ENCODE measurements at regions not wholly inside any gene's neighbourhood (a gene's known extent, or its start where the extent isn't known, plus 50 kb on each side); places are given as distances from the start of the nearest gene placed in this dataset.
"Not testable (repeated sequence)": the region's sequence is repeated elsewhere in the genome, so short reads cannot be mapped to it uniquely, and the experiment has no call there.

DNA sequence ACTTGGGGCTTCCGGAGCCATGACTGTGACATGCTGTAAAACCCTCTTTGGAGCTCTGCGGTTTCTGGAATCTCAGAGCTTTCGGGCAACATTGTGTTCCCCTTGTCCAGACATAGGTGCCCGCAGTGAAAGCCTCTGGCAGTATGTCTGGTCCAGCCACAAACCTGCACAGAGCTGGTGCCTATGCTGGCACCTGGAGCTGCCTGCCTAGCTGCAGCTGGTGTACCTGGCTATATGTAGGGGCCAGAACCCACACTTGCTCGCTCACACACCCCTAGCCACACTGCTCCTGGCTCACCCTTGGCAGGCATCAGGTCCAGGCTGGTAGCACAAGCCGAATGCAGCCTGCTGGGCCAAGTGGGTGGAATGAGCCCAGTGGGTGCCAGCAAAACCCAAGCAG is 861.1 kb downstream of the FLRT2 start:
- H3K4me1 Mint-ChIP-seq (ENCODE audit: low read depth): no peaks in the 10 kb centered on the region
- H3K27me3 Mint-ChIP-seq: no peaks in the 10 kb centered on the region
- H3K4me3 Mint-ChIP-seq: no peak overlapping the region
- H3K9me3 Mint-ChIP-seq (ENCODE audit: low read depth): no peaks in the 10 kb centered on the region
- H3K36me3 Mint-ChIP-seq: no peaks in the 10 kb centered on the region
- H3K27ac Mint-ChIP-seq: no peak overlapping the region

DNA sequence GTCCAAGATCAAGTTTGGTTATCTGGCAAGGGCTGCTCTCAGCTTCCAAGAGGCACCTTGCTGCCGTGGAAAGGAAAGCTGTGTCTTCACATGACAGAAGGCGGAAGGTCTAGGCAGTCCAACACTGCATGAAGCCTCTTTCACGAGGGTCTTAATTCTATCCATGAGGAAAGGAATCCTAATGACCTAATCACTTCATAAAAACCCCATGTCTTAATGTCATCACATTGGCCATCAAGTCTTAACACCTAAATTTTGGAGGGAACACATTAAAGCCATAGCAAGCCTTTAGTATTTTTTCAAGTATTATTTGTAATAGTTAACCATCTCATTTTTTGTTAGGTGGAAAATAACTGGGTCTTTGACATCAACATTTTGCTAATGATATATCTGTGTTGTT is 858.3 kb downstream of the FLRT2 start:
- Mint-ChIP-seq H3K4me1 (ENCODE audit: low read depth) (no peaks in the 10 kb centered on the region), H3K27ac (no peak overlapping the region), H3K9me3 (ENCODE audit: low read depth) (no peaks in the 10 kb centered on the region), H3K36me3 (no peaks in the 10 kb centered on the region), H3K4me3 (no peak overlapping the region), H3K27me3 (no peaks in the 10 kb centered on the region)

GRCh38 chr14:86373886-86374285 is 843.9 kb downstream of the FLRT2 start:
- Mint-ChIP-seq H3K4me1 (ENCODE audit: low read depth) (no peaks in the 10 kb centered on the region), H3K4me3 (no peak overlapping the region), H3K9me3 (ENCODE audit: low read depth) (no peaks in the 10 kb centered on the region), H3K27me3 (no peaks in the 10 kb centered on the region), H3K36me3 (no peaks in the 10 kb centered on the region), H3K27ac (no peak overlapping the region)

- no peak overlapping the region for H3K4me3 Mint-ChIP-seq
- H3K9me3 Mint-ChIP-seq (ENCODE audit: low read depth): no peaks in the 10 kb centered on the region
- H3K4me1 Mint-ChIP-seq (ENCODE audit: low read depth): no peaks in the 10 kb centered on the region
- H3K27ac Mint-ChIP-seq: no peak overlapping the region
- no peaks in the 10 kb centered on the region for H3K36me3 Mint-ChIP-seq
- H3K27me3 Mint-ChIP-seq: no peaks in the 10 kb centered on the region
Observed at GRCh38 chr14:86372402-86372801, 842.5 kb downstream of the FLRT2 start.

GRCh38 chr14:86364634-86365033 is 834.7 kb downstream of the FLRT2 start:
- H3K9me3 Mint-ChIP-seq (ENCODE audit: low read depth): peaks cover 3% of the 10 kb centered on the region
- H3K27ac Mint-ChIP-seq: no peak overlapping the region
- H3K4me3 Mint-ChIP-seq: no peak overlapping the region
- H3K4me1 Mint-ChIP-seq (ENCODE audit: low read depth): no peaks in the 10 kb centered on the region
- H3K36me3 Mint-ChIP-seq: no peaks in the 10 kb centered on the region
- H3K27me3 Mint-ChIP-seq: no peaks in the 10 kb centered on the region

DNA sequence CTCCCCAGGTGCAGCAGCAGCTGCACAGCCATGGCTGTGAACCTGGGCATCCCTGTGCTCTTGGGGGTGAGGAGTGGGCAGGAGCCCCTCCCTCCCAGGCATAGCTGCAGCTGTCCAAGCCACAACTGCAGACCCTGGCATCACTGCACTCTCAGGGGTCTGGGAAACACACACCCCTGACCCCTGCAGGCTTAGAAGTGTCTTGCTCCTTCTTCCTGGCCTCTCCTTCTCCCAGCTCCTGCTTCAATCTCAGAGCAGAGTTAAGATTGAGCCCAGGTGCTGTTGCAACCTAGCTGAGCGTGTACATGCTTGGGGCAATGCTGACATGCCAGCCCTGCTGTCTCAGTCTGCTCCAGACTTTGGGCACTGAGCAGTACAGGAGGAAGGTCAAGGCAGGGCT is 833.6 kb downstream of the FLRT2 start:
- H3K27me3 Mint-ChIP-seq: no peaks in the 10 kb centered on the region
- H3K4me1 Mint-ChIP-seq (ENCODE audit: low read depth): no peaks in the 10 kb centered on the region
- H3K36me3 Mint-ChIP-seq: no peaks in the 10 kb centered on the region
- no peak overlapping the region for H3K4me3 Mint-ChIP-seq
- H3K27ac Mint-ChIP-seq: no peak overlapping the region
- peaks cover 3% of the 10 kb centered on the region for H3K9me3 Mint-ChIP-seq (ENCODE audit: low read depth)

DNA sequence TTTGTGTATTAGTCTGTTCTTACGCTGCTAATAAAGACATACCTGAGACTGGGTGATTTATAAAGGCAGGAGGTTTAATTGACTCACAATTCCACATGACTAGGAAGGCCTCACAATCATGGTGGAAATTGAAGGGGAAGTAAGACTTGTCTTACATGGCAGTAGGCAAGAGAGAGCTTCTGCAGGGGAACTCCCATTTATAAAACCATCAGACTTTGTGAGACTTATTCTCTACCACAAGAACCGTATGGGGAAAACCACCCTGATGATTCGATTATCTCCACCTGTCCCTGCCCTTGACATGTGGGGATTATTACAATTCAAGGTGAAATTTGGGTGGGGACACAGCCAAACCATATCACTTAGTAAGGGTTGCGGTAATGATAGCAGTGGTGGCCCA is 833.1 kb downstream of the FLRT2 start:
- H3K9me3 Mint-ChIP-seq (ENCODE audit: low read depth): peaks cover 3% of the 10 kb centered on the region
- no peaks in the 10 kb centered on the region for H3K36me3 Mint-ChIP-seq
- H3K4me1 Mint-ChIP-seq (ENCODE audit: low read depth): no peaks in the 10 kb centered on the region
- H3K27me3 Mint-ChIP-seq: no peaks in the 10 kb centered on the region
- no peak overlapping the region for H3K27ac Mint-ChIP-seq
- no peak overlapping the region for H3K4me3 Mint-ChIP-seq

DNA sequence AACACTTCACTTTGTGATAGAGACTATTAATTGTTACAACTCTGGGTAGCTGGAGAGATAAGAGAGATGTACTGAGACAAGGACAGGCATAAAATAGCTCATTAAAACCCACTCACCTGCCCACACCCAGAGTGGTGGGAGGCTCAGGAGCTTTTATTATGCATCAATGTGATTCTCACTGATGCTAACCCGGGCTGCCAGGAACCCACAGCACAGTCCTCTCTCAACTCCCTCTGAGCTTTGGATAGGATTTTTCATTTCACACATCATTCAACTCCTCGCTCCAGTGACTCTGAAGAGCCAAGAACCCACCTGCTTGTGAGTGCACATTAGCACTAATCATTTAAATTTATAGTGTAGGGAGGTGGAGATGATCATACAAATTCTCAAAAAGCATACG is 827.9 kb downstream of the FLRT2 start:
- Mint-ChIP-seq H3K9me3 (ENCODE audit: low read depth) (peaks cover 4% of the 10 kb centered on the region), H3K27ac (no peak overlapping the region), H3K27me3 (no peaks in the 10 kb centered on the region), H3K36me3 (no peaks in the 10 kb centered on the region), H3K4me3 (no peak overlapping the region), H3K4me1 (ENCODE audit: low read depth) (no peaks in the 10 kb centered on the region)

GRCh38 chr14:86357119-86357518 is 827.2 kb downstream of the FLRT2 start:
- no peaks in the 10 kb centered on the region for H3K4me1 Mint-ChIP-seq (ENCODE audit: low read depth)
- H3K36me3 Mint-ChIP-seq: no peaks in the 10 kb centered on the region
- H3K4me3 Mint-ChIP-seq: no peak overlapping the region
- no peak overlapping the region for H3K27ac Mint-ChIP-seq
- H3K9me3 Mint-ChIP-seq (ENCODE audit: low read depth): peaks cover 4% of the 10 kb centered on the region
- H3K27me3 Mint-ChIP-seq: no peaks in the 10 kb centered on the region

DNA sequence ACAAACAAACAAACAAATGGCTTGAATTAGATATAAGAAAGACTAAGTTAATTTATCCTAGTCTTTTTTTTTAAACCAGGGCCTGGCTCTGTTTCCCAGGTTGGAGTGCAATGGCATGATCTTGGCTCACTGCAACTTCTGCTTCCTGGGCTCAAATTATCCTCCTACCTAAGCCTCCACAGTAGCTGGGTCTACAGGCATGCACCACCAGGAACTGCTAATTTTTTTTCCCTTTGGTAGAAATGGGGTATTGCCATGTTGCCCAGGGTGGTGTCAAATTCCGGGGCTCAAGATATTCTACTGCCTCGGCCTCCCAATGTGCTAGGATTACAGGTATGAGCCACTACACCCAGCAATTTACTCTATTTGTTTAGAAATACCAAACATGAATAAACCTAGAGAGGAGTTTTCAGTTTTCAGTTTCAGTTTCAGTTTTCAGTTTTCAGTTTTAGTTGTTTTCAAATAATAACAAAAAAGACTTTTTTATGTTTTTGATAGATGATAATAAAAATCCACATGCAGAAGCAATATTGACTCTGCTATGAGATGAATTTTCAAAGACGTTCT is 817.0 kb downstream of the FLRT2 start:
- Mint-ChIP-seq H3K4me3 (no peak overlapping the region), H3K27ac (no peak overlapping the region)

GRCh38 chr14:86334355-86334754 is 804.4 kb downstream of the FLRT2 start:
- Mint-ChIP-seq H3K27me3 (no peaks in the 10 kb centered on the region), H3K27ac (no peak overlapping the region), H3K36me3 (no peaks in the 10 kb centered on the region), H3K4me1 (ENCODE audit: low read depth) (no peaks in the 10 kb centered on the region), H3K9me3 (ENCODE audit: low read depth) (peaks cover 7% of the 10 kb centered on the region), H3K4me3 (no peak overlapping the region)

More for the DNA sequence above, 817.0 kb downstream of the FLRT2 start:
- Mint-ChIP-seq H3K9me3 (ENCODE audit: low read depth) (no peaks in the 10 kb centered on the region), H3K4me1 (ENCODE audit: low read depth) (no peaks in the 10 kb centered on the region), H3K27me3 (no peaks in the 10 kb centered on the region), H3K36me3 (no peaks in the 10 kb centered on the region)

DNA sequence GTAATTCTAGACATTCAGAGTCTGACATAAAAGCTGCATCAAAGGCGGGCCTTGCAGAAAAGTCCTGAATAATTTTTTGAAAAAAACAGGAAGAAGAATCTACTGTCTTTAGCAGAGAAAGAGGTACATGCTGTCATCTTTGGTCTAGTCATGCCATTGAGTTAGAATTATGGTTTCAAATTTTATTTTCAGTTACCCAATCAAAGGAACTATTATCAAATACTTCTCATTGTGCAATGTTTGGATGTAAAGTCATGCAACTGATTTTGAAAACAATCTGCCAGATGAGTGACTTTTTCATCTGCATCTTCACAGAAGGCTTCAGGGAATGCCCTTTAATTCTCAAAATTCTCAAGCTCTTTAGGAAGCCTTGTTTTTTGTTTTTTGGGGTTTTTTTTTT is 803.5 kb downstream of the FLRT2 start:
- H3K36me3 Mint-ChIP-seq: no peaks in the 10 kb centered on the region
- H3K27ac Mint-ChIP-seq: no peak overlapping the region
- H3K27me3 Mint-ChIP-seq: no peaks in the 10 kb centered on the region
- no peak overlapping the region for H3K4me3 Mint-ChIP-seq
- peaks cover 7% of the 10 kb centered on the region for H3K9me3 Mint-ChIP-seq (ENCODE audit: low read depth)
- H3K4me1 Mint-ChIP-seq (ENCODE audit: low read depth): no peaks in the 10 kb centered on the region

DNA sequence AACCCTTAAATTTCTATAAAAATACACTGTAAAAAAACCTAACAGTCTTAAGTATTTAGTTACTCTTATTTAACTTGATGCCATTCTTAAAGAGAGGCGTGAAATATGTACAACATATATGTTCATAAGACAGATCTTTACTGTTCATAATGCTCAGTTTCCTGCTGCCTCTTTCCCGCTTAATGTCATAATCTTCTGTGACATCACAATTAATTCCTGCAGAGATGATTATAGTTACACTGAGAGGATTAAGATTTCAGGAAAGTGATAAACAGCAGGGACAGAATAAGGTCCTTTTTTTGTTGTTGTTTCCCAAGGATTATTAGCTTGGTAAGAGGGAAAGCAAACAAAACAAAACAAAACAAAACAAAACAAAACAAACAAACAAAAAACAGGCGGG is 801.4 kb downstream of the FLRT2 start:
- Mint-ChIP-seq H3K4me1 (ENCODE audit: low read depth) (no peaks in the 10 kb centered on the region), H3K27ac (no peak overlapping the region), H3K27me3 (no peaks in the 10 kb centered on the region), H3K36me3 (no peaks in the 10 kb centered on the region), H3K4me3 (no peak overlapping the region), H3K9me3 (ENCODE audit: low read depth) (peaks cover 7% of the 10 kb centered on the region)

DNA sequence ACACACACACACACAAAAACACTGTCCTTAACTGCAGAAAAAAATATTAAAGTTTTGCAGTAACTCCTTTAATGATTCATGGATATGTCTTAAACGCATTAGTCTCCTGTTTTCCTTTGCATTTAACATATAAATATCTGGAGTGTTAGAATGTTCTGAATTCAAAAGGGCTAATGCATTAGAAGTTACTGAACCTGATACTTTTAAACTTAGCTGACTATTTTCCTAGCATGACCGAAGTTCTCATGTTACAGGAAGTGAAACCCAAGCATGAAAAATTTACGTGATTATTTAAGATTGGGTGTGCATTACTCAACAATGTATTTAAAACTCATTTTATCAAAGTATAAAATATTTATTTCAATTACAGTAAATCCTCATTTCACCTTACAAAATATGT is 791.2 kb downstream of the FLRT2 start:
- H3K9me3 Mint-ChIP-seq (ENCODE audit: low read depth): peaks cover 4% of the 10 kb centered on the region
- H3K27me3 Mint-ChIP-seq: no peaks in the 10 kb centered on the region
- H3K36me3 Mint-ChIP-seq: no peaks in the 10 kb centered on the region
- no peaks in the 10 kb centered on the region for H3K4me1 Mint-ChIP-seq (ENCODE audit: low read depth)
- no peak overlapping the region for H3K27ac Mint-ChIP-seq
- no peak overlapping the region for H3K4me3 Mint-ChIP-seq

DNA sequence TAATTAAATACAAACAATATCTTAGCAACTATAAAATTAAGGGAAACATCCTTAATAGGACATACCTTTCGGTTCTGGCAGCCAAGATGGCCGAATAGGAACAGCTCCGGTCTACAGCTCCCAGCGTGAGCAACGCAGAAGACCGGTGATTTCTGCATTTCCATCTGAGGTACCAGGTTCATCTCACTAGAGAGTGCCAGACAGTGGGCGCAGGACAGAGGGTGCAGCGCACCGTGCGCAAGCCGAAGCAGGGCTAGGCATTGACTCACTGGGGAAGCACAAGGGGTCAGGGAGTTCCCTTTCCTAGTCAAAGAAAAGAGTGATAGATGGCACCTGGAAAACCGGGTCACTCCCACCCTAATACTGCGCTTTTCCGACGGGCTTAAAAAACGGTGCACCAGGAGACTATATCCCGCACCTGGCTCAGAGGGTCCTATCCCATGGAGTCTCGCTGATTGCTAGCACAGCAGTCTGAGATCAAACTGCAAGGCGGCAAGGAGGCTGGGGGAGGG is 782.3 kb downstream of the FLRT2 start:
- not testable (repeated sequence) for H3K4me1 Mint-ChIP-seq (ENCODE audit: low read depth); H3K9me3 Mint-ChIP-seq (ENCODE audit: low read depth); H3K4me3 Mint-ChIP-seq; H3K27me3 Mint-ChIP-seq; H3K27ac Mint-ChIP-seq; H3K36me3 Mint-ChIP-seq

DNA sequence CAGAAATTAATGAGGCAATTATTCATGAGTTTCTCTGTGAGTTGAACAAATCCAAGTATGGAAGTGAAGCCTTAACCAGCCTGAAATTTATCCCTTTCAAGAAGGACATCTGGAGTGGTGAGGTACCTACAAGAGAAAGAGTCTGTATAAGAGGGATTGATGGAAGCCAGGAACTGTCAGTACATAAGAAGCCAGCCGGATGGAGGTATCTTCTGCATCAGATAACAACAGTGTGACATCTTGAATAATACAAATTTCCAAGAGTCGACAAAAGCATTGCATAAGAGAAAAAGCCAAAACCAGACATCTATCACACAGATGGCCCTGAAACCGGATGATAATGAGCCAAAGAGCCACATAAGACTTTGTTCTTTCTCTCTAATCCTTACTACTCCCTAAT is 781.2 kb downstream of the FLRT2 start:
- H3K4me1 Mint-ChIP-seq (ENCODE audit: low read depth): no peaks in the 10 kb centered on the region
- H3K27ac Mint-ChIP-seq: no peak overlapping the region
- no peaks in the 10 kb centered on the region for H3K36me3 Mint-ChIP-seq
- no peaks in the 10 kb centered on the region for H3K27me3 Mint-ChIP-seq
- no peak overlapping the region for H3K4me3 Mint-ChIP-seq
- no peaks in the 10 kb centered on the region for H3K9me3 Mint-ChIP-seq (ENCODE audit: low read depth)
